Thyroid gland (tissue), 4 donors: ENCODE measurements at regions not wholly inside any gene's neighbourhood (a gene's known extent, or its start where the extent isn't known, plus 50 kb on each side); places are given as distances from the start of the nearest gene placed in this dataset.
A peak's percentile ranks its signal among the peaks of the same experiment; 100 is the strongest.

Source experiments
- CTCF ChIP-seq, 6 experiments: fragments of 200-600 bp in 3 of 6; fragments of 450-650 bp in 3 of 6; sonication (generic) in 3 of 6; IDR thresholded peaks; one replicate each; pipeline ENCODE4 v1.5.1; 2016 to 2019; ENCODE audit warnings: antibody characterized with exemption in 6 of 6, mild to moderate bottlenecking in 2 of 6, inconsistent platforms in 1 of 6, moderate library complexity in 1 of 6
- POLR2A ChIP-seq, 2 donors: fragments of 450-650 bp; IDR thresholded peaks; one replicate each; pipeline ENCODE4 v1.6.1; 2017; ENCODE audit warnings: antibody characterized with exemption in 2 of 2, mild to moderate bottlenecking in 2 of 2, moderate library complexity in 1 of 2

- TF ChIP-seq POLR2A (IDR thresholded peaks at IDR 0.05) (peak in 1 of 2 donors; percentile 32), CTCF (IDR thresholded peaks at IDR 0.05) (no peak)
Observed at GRCh38 chr11:130601141-130601540, 152.7 kb downstream of the ADAMTS15 start.
